HEK293 (cell line): ENCODE measurements at regions not wholly inside any gene's neighbourhood (a gene's known extent, or its start where the extent isn't known, plus 50 kb on each side); places are given as distances from the start of the nearest gene placed in this dataset.

Source experiments
- ELK4 ChIP-seq: IDR thresholded peaks from 2 replicates; pipeline ENCODE4 v1.6.1; 2011; ENCODE audit warnings: mild to moderate bottlenecking, low read depth, low read length, borderline replicate concordance
- GLI4 ChIP-seq: fragments of 450-650 bp; formaldehyde crosslinking; IDR thresholded peaks from 2 replicates; pipeline ENCODE4 v1.5.1; 2016; ENCODE audit warnings: missing biosample characterization, missing genetic modification characterization
- GLIS1 ChIP-seq: fragments of 450-650 bp; formaldehyde crosslinking; IDR thresholded peaks from 2 replicates; pipeline ENCODE4 v1.5.1; 2016; ENCODE audit warnings: missing biosample characterization, missing genetic modification characterization
- IKZF3 ChIP-seq: fragments of 450-650 bp; IDR thresholded peaks from 2 replicates; pipeline ENCODE4 v1.5.0; 2018; ENCODE audit warnings: missing biosample characterization, mild to moderate bottlenecking, missing genetic modification characterization, moderate library complexity
- MYNN ChIP-seq: fragments of 450-650 bp; formaldehyde crosslinking; IDR thresholded peaks from 2 replicates; pipeline ENCODE4 v1.5.1; 2016; ENCODE audit warnings: missing biosample characterization, missing genetic modification characterization, borderline replicate concordance
- OVOL3 ChIP-seq: fragments of 450-650 bp; formaldehyde crosslinking; IDR thresholded peaks from 2 replicates; pipeline ENCODE4 v1.5.1; 2016; ENCODE audit warnings: missing biosample characterization, missing genetic modification characterization
- PRDM1 ChIP-seq: fragments of 450-650 bp; formaldehyde crosslinking; IDR thresholded peaks from 2 replicates; pipeline ENCODE4; 2016; ENCODE audit warnings: missing biosample characterization, missing genetic modification characterization
- RBAK ChIP-seq: fragments of 450-650 bp; formaldehyde crosslinking; IDR thresholded peaks from 2 replicates; pipeline ENCODE4 v1.5.1; 2016; ENCODE audit warnings: missing biosample characterization, missing genetic modification characterization
- SETDB1 ChIP-seq: IDR thresholded peaks from one replicate; pipeline ENCODE4 v1.6.1; 2017; ENCODE audit warnings: mild to moderate bottlenecking, low read length, moderate library complexity, mixed read lengths; ENCODE audit not compliant: insufficient read length
- TCF7L2 ChIP-seq: IDR thresholded peaks from 2 replicates; pipeline ENCODE4 v1.6.1; 2011; ENCODE audit warnings: low read depth, mild to moderate bottlenecking, inconsistent platforms, low read length, moderate library complexity, borderline replicate concordance
- YY1 ChIP-seq: fragments of 450-650 bp; formaldehyde crosslinking; IDR thresholded peaks from 2 replicates; pipeline ENCODE4 v1.5.1; 2018; ENCODE audit warnings: missing biosample characterization, missing genetic modification characterization
- ZNF114 ChIP-seq: fragments of 450-650 bp; formaldehyde crosslinking; IDR thresholded peaks from 2 replicates; pipeline ENCODE4 v1.5.0; 2017; ENCODE audit warnings: missing biosample characterization, missing genetic modification characterization
- ZNF121 ChIP-seq: fragments of 450-650 bp; formaldehyde crosslinking; IDR thresholded peaks from 2 replicates; pipeline ENCODE4 v1.5.1; 2016; ENCODE audit warnings: missing biosample characterization, missing genetic modification characterization
- ZNF132 ChIP-seq: fragments of 450-650 bp; formaldehyde crosslinking; IDR thresholded peaks from 2 replicates; pipeline ENCODE4 v1.5.1; 2017; ENCODE audit warnings: missing biosample characterization, missing genetic modification characterization, borderline replicate concordance
- ZNF133 ChIP-seq: fragments of 450-650 bp; formaldehyde crosslinking; IDR thresholded peaks from 2 replicates; pipeline ENCODE4 v1.5.1; 2016; ENCODE audit warnings: missing biosample characterization, missing genetic modification characterization
- ZNF140 ChIP-seq: fragments of 450-650 bp; formaldehyde crosslinking; IDR thresholded peaks from 2 replicates; pipeline ENCODE4 v1.5.1; 2016; ENCODE audit warnings: missing biosample characterization, missing genetic modification characterization
- ZNF174 ChIP-seq: fragments of 450-650 bp; formaldehyde crosslinking; IDR thresholded peaks from 2 replicates; pipeline ENCODE4 v1.5.0; 2017; ENCODE audit warnings: missing biosample characterization, mild to moderate bottlenecking, missing genetic modification characterization
- ZNF202 ChIP-seq: fragments of 450-650 bp; formaldehyde crosslinking; IDR thresholded peaks from 2 replicates; pipeline ENCODE4 v1.5.1; 2016; ENCODE audit warnings: missing biosample characterization, missing genetic modification characterization, borderline replicate concordance
- ZNF354C ChIP-seq: fragments of 450-650 bp; formaldehyde crosslinking; IDR thresholded peaks from 2 replicates; pipeline ENCODE4 v1.5.1; 2016; ENCODE audit warnings: missing biosample characterization, missing genetic modification characterization, low read depth, borderline replicate concordance
- ZNF362 ChIP-seq: fragments of 450-650 bp; formaldehyde crosslinking; IDR thresholded peaks from 2 replicates; pipeline ENCODE4 v1.5.1; 2016; ENCODE audit warnings: missing biosample characterization, missing genetic modification characterization
- ZNF398 ChIP-seq: fragments of 450-650 bp; formaldehyde crosslinking; IDR thresholded peaks from 2 replicates; pipeline ENCODE4 v1.5.1; 2017; ENCODE audit warnings: missing biosample characterization, missing genetic modification characterization
- ZNF548 ChIP-seq: fragments of 450-650 bp; formaldehyde crosslinking; IDR thresholded peaks from 2 replicates; pipeline ENCODE4 v1.5.1; 2016; ENCODE audit warnings: missing biosample characterization, missing genetic modification characterization
- ZNF624 ChIP-seq: fragments of 450-650 bp; formaldehyde crosslinking; IDR thresholded peaks from 2 replicates; pipeline ENCODE4 v1.5.1; 2017; ENCODE audit warnings: missing biosample characterization, missing genetic modification characterization
- ZNF639 ChIP-seq: fragments of 450-650 bp; formaldehyde crosslinking; IDR thresholded peaks from 2 replicates; pipeline ENCODE4 v1.5.1; 2016; ENCODE audit warnings: missing biosample characterization, missing genetic modification characterization
- ZNF654 ChIP-seq: fragments of 450-650 bp; formaldehyde crosslinking; IDR thresholded peaks from 2 replicates; pipeline ENCODE4 v1.5.1; 2016; ENCODE audit warnings: low read depth, missing biosample characterization, missing genetic modification characterization
- ZNF670 ChIP-seq: fragments of 450-650 bp; formaldehyde crosslinking; IDR thresholded peaks from 2 replicates; pipeline ENCODE4 v1.5.1; 2016; ENCODE audit warnings: missing biosample characterization, missing genetic modification characterization, low read depth
- ZNF768 ChIP-seq: fragments of 450-650 bp; formaldehyde crosslinking; IDR thresholded peaks from 2 replicates; pipeline ENCODE4 v1.5.1; 2018; ENCODE audit warnings: missing biosample characterization, mild to moderate bottlenecking, missing genetic modification characterization
- ZNF791 ChIP-seq: fragments of 450-650 bp; formaldehyde crosslinking; IDR thresholded peaks from 2 replicates; pipeline ENCODE4 v1.5.1; 2016; ENCODE audit warnings: missing biosample characterization, missing genetic modification characterization
- ZNF792 ChIP-seq: fragments of 450-650 bp; formaldehyde crosslinking; IDR thresholded peaks from 2 replicates; pipeline ENCODE4 v1.5.1; 2016; ENCODE audit warnings: missing biosample characterization, missing genetic modification characterization
- ZNF837 ChIP-seq: fragments of 450-650 bp; formaldehyde crosslinking; IDR thresholded peaks from 2 replicates; pipeline ENCODE4 v1.5.1; 2016; ENCODE audit warnings: missing biosample characterization, missing genetic modification characterization
- ZSCAN16 ChIP-seq: fragments of 450-650 bp; formaldehyde crosslinking; IDR thresholded peaks from 2 replicates; pipeline ENCODE4 v1.5.1; 2016; ENCODE audit warnings: missing biosample characterization, missing genetic modification characterization
- TF ChIP-seq, protein P1 (sequence below): fragments of 450-650 bp; IDR thresholded peaks from 2 replicates; pipeline ENCODE4 v1.5.1; 2018; ENCODE audit warnings: missing biosample characterization, mild to moderate bottlenecking, missing genetic modification characterization
- TF ChIP-seq, protein P2 (sequence below): fragments of 450-650 bp; formaldehyde crosslinking; IDR thresholded peaks from 2 replicates; pipeline ENCODE4 v1.5.1; 2016; ENCODE audit warnings: missing biosample characterization, missing genetic modification characterization

- TF ChIP-seq ZNF398 (tag by site-specific recombination) (no peak), ZNF133 (no peak), PRDM1 (tag by site-specific recombination) (no peak), GLI4 (tag by site-specific recombination) (no peak), GLIS1 (tag by site-specific recombination) (no peak), MYNN (tag by site-specific recombination) (no peak), ZNF140 (tag by site-specific recombination) (no peak), ZNF548 (tag by site-specific recombination) (no peak), ZNF639 (tag by site-specific recombination) (no peak), ZNF114 (no peak), ZNF354C (tag by site-specific recombination) (no peak), SETDB1 (no peak), ZNF791 (tag by site-specific recombination) (no peak), ZNF792 (no peak), ZNF670 (tag by site-specific recombination) (no peak), ZNF837 (tag by site-specific recombination) (no peak), ZNF121 (tag by site-specific recombination) (no peak), ZNF624 (tag by site-specific recombination) (peak; percentile 83; the same call in 1 of the 2 replicates), ZSCAN16 (tag by site-specific recombination) (no peak), IKZF3 (tag by site-specific recombination) (peak; percentile 89), ZNF768 (tag by site-specific recombination) (no peak), ZNF654 (tag by site-specific recombination) (no peak), ZNF174 (tag by site-specific recombination) (peak; percentile 93; the same call in 1 of the 2 replicates), ZNF362 (tag by site-specific recombination) (no peak), ZNF202 (tag by site-specific recombination) (no peak), ZNF132 (peak; percentile 67; the same call in 1 of the 2 replicates), YY1 (tag by site-specific recombination) (no peak), ELK4 (no peak), TCF7L2 (no peak; the same call in 1 of the 2 replicates), RBAK (tag by site-specific recombination) (no peak), OVOL3 (tag by site-specific recombination) (peak; percentile 38; the same call in 1 of the 2 replicates)
- TF ChIP-seq, protein P1, sequence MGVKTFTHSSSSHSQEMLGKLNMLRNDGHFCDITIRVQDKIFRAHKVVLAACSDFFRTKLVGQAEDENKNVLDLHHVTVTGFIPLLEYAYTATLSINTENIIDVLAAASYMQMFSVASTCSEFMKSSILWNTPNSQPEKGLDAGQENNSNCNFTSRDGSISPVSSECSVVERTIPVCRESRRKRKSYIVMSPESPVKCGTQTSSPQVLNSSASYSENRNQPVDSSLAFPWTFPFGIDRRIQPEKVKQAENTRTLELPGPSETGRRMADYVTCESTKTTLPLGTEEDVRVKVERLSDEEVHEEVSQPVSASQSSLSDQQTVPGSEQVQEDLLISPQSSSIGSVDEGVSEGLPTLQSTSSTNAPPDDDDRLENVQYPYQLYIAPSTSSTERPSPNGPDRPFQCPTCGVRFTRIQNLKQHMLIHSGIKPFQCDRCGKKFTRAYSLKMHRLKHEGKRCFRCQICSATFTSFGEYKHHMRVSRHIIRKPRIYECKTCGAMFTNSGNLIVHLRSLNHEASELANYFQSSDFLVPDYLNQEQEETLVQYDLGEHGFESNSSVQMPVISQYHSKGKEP (tag by site-specific recombination): peak; percentile 97
- TF ChIP-seq, protein P2, sequence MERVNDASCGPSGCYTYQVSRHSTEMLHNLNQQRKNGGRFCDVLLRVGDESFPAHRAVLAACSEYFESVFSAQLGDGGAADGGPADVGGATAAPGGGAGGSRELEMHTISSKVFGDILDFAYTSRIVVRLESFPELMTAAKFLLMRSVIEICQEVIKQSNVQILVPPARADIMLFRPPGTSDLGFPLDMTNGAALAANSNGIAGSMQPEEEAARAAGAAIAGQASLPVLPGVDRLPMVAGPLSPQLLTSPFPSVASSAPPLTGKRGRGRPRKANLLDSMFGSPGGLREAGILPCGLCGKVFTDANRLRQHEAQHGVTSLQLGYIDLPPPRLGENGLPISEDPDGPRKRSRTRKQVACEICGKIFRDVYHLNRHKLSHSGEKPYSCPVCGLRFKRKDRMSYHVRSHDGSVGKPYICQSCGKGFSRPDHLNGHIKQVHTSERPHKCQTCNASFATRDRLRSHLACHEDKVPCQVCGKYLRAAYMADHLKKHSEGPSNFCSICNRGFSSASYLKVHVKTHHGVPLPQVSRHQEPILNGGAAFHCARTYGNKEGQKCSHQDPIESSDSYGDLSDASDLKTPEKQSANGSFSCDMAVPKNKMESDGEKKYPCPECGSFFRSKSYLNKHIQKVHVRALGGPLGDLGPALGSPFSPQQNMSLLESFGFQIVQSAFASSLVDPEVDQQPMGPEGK (tag by site-specific recombination): peak; percentile 39
Measured at GRCh38 chr5:125198270-125198974, 452.0 kb upstream of the ZNF608 start (continued).
